Small intestine (tissue), 7 donors: ENCODE measurements at regions not wholly inside any gene's neighbourhood (a gene's known extent, or its start where the extent isn't known, plus 50 kb on each side); places are given as distances from the start of the nearest gene placed in this dataset.
A peak's percentile ranks its signal among the peaks of the same experiment; 100 is the strongest.

Experiments used
- DNase-seq, 2 donors: peaks; one replicate each; pipeline versions ENCODE4 v3.0.0 to v3.0.0-alpha.2; 2013
- FAIRE-seq: peaks from 2 replicates; lab custom pipeline; 2012; peaks lifted over from hg19 to GRCh38; lab: Jason Lieb, UNC
- H3K27ac ChIP-seq, 3 donors: one replicate each; pipeline ENCODE4 v1.5.1; 2013; ENCODE audit warnings: low read length in 2 of 3, mild to moderate bottlenecking in 2 of 3, control low read depth in 1 of 3, inconsistent platforms in 1 of 3, low read depth in 1 of 3, moderate library complexity in 1 of 3
- H3K27me3 ChIP-seq, 3 donors: one replicate each; pipeline ENCODE4 v1.6.1; 2013; ENCODE audit warnings: low read length in 3 of 3, inconsistent platforms in 1 of 3; ENCODE audit not compliant: control insufficient read depth in 3 of 3, insufficient read depth in 3 of 3
- H3K36me3 ChIP-seq, 3 donors: one replicate each; pipeline ENCODE4 v1.6.1; 2013; ENCODE audit warnings: low read length in 3 of 3, inconsistent platforms in 1 of 3, low read depth in 1 of 3, mild to moderate bottlenecking in 1 of 3, moderate library complexity in 1 of 3; ENCODE audit not compliant: control insufficient read depth in 3 of 3, insufficient read depth in 2 of 3
- H3K4me1 ChIP-seq, 3 donors: one replicate each; pipeline ENCODE4 v1.6.1; 2013; ENCODE audit warnings: low read length in 2 of 3, inconsistent platforms in 1 of 3, low read depth in 1 of 3, mild to moderate bottlenecking in 1 of 3, moderate library complexity in 1 of 3; ENCODE audit not compliant: control insufficient read depth in 3 of 3, insufficient read depth in 2 of 3
- H3K4me3 ChIP-seq, 3 donors: one replicate each; pipeline ENCODE4 v1.5.1; 2013; ENCODE audit warnings: low read length in 3 of 3, control low read depth in 1 of 3, inconsistent platforms in 1 of 3, low read depth in 1 of 3, mild to moderate bottlenecking in 1 of 3, moderate library complexity in 1 of 3
- H3K9me3 ChIP-seq, 2 donors: one replicate each; pipeline ENCODE4 v1.6.1; 2013; ENCODE audit warnings: low read depth in 1 of 2, low read length in 1 of 2; ENCODE audit not compliant: control insufficient read depth in 2 of 2, insufficient read depth in 1 of 2
- WGBS, 3 donors: extraction: QIAGEN DNeasy Blood & Tissue Kit; methylation state at CpG; one replicate each; pipeline ENCODE4 v1.1.7; 2013; 5-methylcytosine and 5-hydroxymethylcytosine counted together
- donor health status: healthy with polysubstance abuse.
- donor health status: control.
- donor health status: control.
- donor health status: Bipolar disorder and iron deficiency.
- donor health status: healthy.

GRCh38 chr2:219965287-219966194 lies 338.1 kb downstream of the SLC4A3 start:
- no peaks in the 10 kb centered on the region for H3K36me3 ChIP-seq
- H3K9me3 ChIP-seq: no peaks in the 10 kb centered on the region
- H3K4me1 ChIP-seq: no peaks in the 10 kb centered on the region
- no peaks in the 10 kb centered on the region for H3K27me3 ChIP-seq
- DNase-seq (no peak), FAIRE-seq (no peak)
- no peak overlapping the region for H3K27ac ChIP-seq
- no peak overlapping the region for H3K4me3 ChIP-seq
- 33 to 51% (median 41%) methylated on average over 5 of the region's 5 CpGs for WGBS, 3 donors

DNA sequence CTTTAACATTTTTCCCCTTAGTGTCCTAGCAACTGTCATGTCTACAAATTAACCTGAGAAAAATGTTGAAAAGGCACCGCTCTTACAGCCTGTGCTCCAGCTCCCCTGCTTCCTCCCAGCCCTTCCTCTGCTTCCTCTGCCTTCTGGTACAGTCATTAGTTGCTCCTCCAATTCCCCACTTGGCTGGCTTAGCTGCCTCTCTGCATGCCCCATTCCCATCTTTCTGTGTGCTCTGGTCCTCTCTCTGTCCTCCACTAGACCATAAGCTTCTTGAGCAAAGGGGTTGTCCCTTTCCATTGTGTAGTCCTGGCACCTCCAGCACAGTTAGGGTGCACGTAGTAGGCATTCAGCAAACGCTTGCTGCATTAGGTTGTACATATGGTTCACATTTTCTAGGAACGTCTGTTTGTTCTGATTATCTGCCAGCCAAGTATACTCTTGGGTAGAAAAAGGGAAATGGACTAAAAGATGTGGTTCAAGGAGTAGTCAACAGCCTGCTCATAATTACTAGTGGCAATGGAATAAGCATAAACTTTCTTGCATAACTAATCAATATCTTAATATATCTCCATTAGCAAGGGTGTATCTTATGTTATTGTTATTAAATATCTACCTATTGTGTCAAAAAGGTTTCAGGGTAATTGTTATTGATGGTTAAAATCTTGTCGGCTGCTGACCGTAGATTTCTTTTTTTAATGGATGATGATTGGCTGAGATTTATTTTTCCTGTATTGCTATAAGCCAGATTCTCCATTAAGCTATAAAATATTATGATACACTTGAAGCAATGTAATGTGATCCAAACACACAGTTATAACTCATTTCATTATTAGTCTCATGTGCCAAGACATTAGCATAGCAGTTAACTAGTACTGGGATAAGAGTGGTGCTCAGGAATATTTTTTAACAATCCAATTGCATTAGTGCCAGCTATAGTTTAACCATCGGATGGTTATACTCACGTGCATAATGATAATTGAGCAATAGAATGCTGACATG lies 340.1 kb downstream of the SLC4A3 start:
- Histone ChIP-seq H3K27ac (no peak overlapping the region), H3K4me1 (no peaks in the 10 kb centered on the region), H3K4me3 (no peak overlapping the region), H3K36me3 (no peaks in the 10 kb centered on the region), H3K9me3 (no peaks in the 10 kb centered on the region), H3K27me3 (no peaks in the 10 kb centered on the region)
- 60 to 62% (median 62%) methylated on average over 8 of the region's 8 CpGs for WGBS, 3 donors
- no peak for FAIRE-seq
- DNase-seq: no peak

DNA sequence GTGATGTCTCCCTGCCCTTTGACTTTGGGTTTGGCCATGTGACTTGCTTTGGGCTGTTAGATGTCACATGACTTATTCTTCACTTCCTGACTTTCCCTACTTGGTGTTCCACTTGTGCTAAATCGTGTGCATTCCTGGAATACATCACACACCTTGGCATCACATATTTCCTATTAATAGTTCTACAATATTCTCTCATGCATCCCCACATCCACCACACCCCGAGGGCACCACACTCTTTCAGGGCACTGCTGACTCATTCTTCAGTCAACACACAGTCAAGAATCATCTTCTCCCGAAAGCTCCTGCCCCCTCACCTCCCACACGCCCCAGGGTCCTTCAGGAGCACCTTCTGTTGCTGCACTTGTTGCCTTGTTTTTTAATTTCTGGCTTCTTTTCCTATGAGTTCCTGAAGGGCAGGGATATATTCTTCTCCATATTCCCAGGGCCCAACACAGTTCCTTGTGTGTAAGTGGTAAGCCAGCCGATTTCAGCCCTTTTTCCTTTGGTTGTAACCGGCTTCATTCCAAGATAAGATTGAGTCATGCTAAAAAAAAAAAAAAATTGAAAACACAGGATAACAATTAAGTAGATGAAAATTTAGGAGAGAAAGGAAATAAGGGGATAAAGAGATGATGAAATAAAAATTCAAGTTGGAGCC lies 341.4 kb downstream of the SLC4A3 start:
- Histone ChIP-seq H3K36me3 (no peaks in the 10 kb centered on the region), H3K4me3 (no peak overlapping the region), H3K4me1 (no peaks in the 10 kb centered on the region), H3K27me3 (no peaks in the 10 kb centered on the region), H3K9me3 (no peaks in the 10 kb centered on the region), H3K27ac (no peak overlapping the region)
- FAIRE-seq: no peak
- WGBS, 3 donors: 75 to 83% (median 76%) methylated on average over 6 of the region's 6 CpGs
- no peak for DNase-seq

GRCh38 chr2:219969508-219969907 lies 342.1 kb downstream of the SLC4A3 start:
- WGBS, 3 donors: 90 to 93% (median 93%) methylated on average over 4 of the region's 4 CpGs
- Histone ChIP-seq H3K9me3 (no peaks in the 10 kb centered on the region), H3K4me3 (no peak overlapping the region), H3K27ac (no peak overlapping the region), H3K4me1 (no peaks in the 10 kb centered on the region), H3K27me3 (no peaks in the 10 kb centered on the region), H3K36me3 (no peaks in the 10 kb centered on the region)
- FAIRE-seq (no peak), DNase-seq (no peak)

- Histone ChIP-seq H3K27me3 (no peaks in the 10 kb centered on the region), H3K9me3 (no peaks in the 10 kb centered on the region), H3K27ac (no peak overlapping the region), H3K36me3 (no peaks in the 10 kb centered on the region), H3K4me1 (no peaks in the 10 kb centered on the region), H3K4me3 (no peak overlapping the region)
- no peak for FAIRE-seq
- 64 to 74% (median 68%) methylated on average over 1 of the region's 1 CpG for WGBS, 3 donors
- no peak for DNase-seq
Observed at GRCh38 chr2:219973136-219973535, 345.7 kb downstream of the SLC4A3 start.

DNA sequence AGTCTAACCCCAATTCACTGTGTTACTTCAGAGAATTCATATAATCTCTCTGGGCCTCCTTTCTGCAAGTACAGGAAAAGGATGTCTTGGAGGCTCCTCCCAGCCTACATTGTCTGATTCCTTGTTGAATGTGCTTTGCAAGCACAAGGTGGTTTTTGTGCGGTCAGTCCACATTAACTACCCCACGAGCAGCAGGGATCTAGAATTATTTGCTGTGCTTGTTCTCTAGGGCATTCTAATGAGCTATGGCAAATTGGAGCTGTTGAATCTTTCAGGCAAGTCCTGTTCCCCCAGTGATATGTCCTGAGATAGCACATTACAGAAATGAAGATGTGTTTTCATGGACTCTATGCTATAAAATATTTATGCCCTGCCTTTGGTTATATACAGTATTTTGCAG lies 349.4 kb downstream of the SLC4A3 start:
- H3K9me3 ChIP-seq: no peaks in the 10 kb centered on the region
- H3K4me1 ChIP-seq: no peaks in the 10 kb centered on the region
- 50 to 74% (median 69%) methylated on average over 2 of the region's 2 CpGs for WGBS, 3 donors
- no peaks in the 10 kb centered on the region for H3K36me3 ChIP-seq
- H3K27ac ChIP-seq: no peak overlapping the region
- no peak overlapping the region for H3K4me3 ChIP-seq
- FAIRE-seq: no peak
- H3K27me3 ChIP-seq: no peaks in the 10 kb centered on the region
- no peak for DNase-seq

DNA sequence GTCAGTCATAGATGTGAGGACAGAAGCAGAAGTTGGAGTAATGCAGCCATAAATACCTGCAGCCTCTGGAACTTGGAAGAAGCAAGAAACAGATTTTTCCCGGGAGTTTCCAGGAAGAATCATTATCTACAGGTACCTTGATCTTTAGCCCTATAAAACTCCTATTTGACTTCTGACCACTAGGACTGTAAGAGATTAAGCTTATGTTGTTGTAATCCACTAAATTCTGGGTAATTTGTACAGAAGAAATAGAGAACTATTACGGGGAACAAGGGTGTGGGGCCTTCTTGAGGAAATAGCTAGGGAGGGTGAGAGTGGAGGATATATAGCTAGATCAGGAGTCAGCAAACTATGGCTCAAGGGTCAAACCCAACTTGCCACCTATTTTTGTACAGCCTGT lies 353.2 kb downstream of the SLC4A3 start:
- Histone ChIP-seq H3K27ac (no peak overlapping the region), H3K27me3 (no peaks in the 10 kb centered on the region), H3K4me3 (no peak overlapping the region), H3K36me3 (no peaks in the 10 kb centered on the region), H3K9me3 (no peaks in the 10 kb centered on the region), H3K4me1 (no peaks in the 10 kb centered on the region)
- DNase-seq (peak in 1 of 2 donors; percentile 56), FAIRE-seq (no peak)
- 17 to 45% (median 36%) methylated on average over 2 of the region's 2 CpGs for WGBS, 3 donors

DNA sequence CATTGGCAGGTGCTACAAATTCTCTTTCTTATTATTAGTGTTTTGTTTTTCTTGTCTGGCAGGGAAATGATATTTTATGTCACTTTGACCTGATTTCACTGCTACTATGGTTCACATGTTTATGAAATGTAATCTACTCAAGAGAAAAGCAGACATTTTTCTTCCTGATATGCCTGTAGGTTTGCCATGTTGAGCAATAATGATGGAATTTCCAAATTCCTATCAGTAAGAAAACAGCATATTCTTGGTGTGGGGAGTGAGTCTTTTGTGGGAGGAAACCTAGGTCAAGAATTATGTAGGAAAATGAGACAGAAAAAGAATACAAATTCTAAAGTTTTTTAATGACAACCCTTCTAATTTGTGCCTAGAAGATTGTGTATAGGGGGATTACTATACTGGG lies 356.4 kb downstream of the SLC4A3 start:
- no peak for FAIRE-seq

More for the DNA sequence above, 356.4 kb downstream of the SLC4A3 start:
- no peaks in the 10 kb centered on the region for H3K36me3 ChIP-seq
- H3K4me3 ChIP-seq: no peak overlapping the region
- H3K9me3 ChIP-seq: no peaks in the 10 kb centered on the region
- DNase-seq: no peak
- H3K27me3 ChIP-seq: peaks cover 0 to 2% (median 0%) of the 10 kb centered on the region in 3 donors
- no peak overlapping the region for H3K27ac ChIP-seq
- H3K4me1 ChIP-seq: no peaks in the 10 kb centered on the region
